CD4-positive, alpha-beta memory T cell (primary cell): ENCODE measurements at regions not wholly inside any gene's neighbourhood (a gene's known extent, or its start where the extent isn't known, plus 50 kb on each side); places are given as distances from the start of the nearest gene placed in this dataset.

ENCODE experiments used
- CTCF ChIA-PET: fragments of 350-600 bp; sonication (Branson Sonifier 250); formaldehyde crosslinking; loops from one replicate; lab custom pipeline; 2021; ENCODE audit warnings: inconsistent platforms; ENCODE audit not compliant: partially characterized antibody; lab: Charles Lee
- POLR2A ChIA-PET: fragments of 350-600 bp; sonication (Branson Sonifier 250); formaldehyde crosslinking; loops from one replicate; lab custom pipeline; 2021; ENCODE audit not compliant: partially characterized antibody; lab: Charles Lee
- DNase-seq, 5 donors: peaks; one replicate each; pipeline versions ENCODE4 v3.0.0 to v3.0.0-alpha.2; 2020 to 2022; ENCODE audit warnings: mixed read lengths in 1 of 5
- H3K27ac ChIP-seq: one replicate; pipeline ENCODE4 v1.7.0; 2013; ENCODE audit warnings: low read depth, low read length
- H3K27me3 ChIP-seq: 2 replicates; pipeline ENCODE4 v1.7.0; 2013; ENCODE audit warnings: mild to moderate bottlenecking, low read length, moderate library complexity; ENCODE audit not compliant: insufficient read depth
- H3K36me3 ChIP-seq: 2 replicates; pipeline ENCODE4 v1.7.0; 2013; ENCODE audit warnings: mild to moderate bottlenecking, low read length, moderate library complexity; ENCODE audit not compliant: insufficient read depth
- H3K4me1 ChIP-seq: 2 replicates; pipeline ENCODE4 v1.7.0; 2013; ENCODE audit warnings: mild to moderate bottlenecking, low read length, moderate library complexity; ENCODE audit not compliant: insufficient read depth
- H3K4me3 ChIP-seq, 2 donors: one replicate each; pipeline ENCODE4 v1.7.0; 2013; ENCODE audit warnings: low read length in 2 of 2, mild to moderate bottlenecking in 1 of 2
- H3K9me3 ChIP-seq, 2 donors: one replicate each; pipeline ENCODE4 v1.7.0; 2013; ENCODE audit warnings: low read length in 2 of 2, control low read depth in 1 of 2; ENCODE audit not compliant: control insufficient read depth in 1 of 2
- H3K27ac Mint-ChIP-seq, 7 donors: one replicate each; pipeline ENCODE4 v1.8.0; 2020 to 2021; ENCODE audit warnings: mixed read lengths in 7 of 7, mild to moderate bottlenecking in 6 of 7, inconsistent platforms in 3 of 7, moderate library complexity in 3 of 7
- H3K27me3 Mint-ChIP-seq, 2 donors: one replicate each; pipeline ENCODE4 v1.8.0; 2020 to 2021; ENCODE audit warnings: mixed read lengths in 2 of 2
- H3K36me3 Mint-ChIP-seq, 2 donors: one replicate each; pipeline ENCODE4 v1.8.0; 2020 to 2021; ENCODE audit warnings: mixed read lengths in 2 of 2, inconsistent platforms in 1 of 2, mild to moderate bottlenecking in 1 of 2
- H3K4me1 Mint-ChIP-seq, 4 donors: one replicate each; pipeline ENCODE4 v1.8.0; 2020 to 2021; ENCODE audit warnings: mixed read lengths in 4 of 4, mild to moderate bottlenecking in 1 of 4
- H3K4me3 Mint-ChIP-seq, 8 donors: one replicate each; pipeline ENCODE4 v1.8.0; 2020 to 2021; ENCODE audit warnings: mixed read lengths in 8 of 8, mild to moderate bottlenecking in 7 of 8, moderate library complexity in 6 of 8, inconsistent platforms in 3 of 8
- H3K9me3 Mint-ChIP-seq, 8 donors: one replicate each; pipeline ENCODE4 v1.8.0; 2020 to 2021; ENCODE audit warnings: mixed read lengths in 8 of 8, mild to moderate bottlenecking in 5 of 8, inconsistent platforms in 3 of 8, moderate library complexity in 1 of 8
- intact Hi-C: fragments of 100-400 bp; cut with micrococcal nuclease; formaldehyde crosslinking; loops from one replicate; pipeline ENCODE4 v1.15.1; 2023

DNA sequence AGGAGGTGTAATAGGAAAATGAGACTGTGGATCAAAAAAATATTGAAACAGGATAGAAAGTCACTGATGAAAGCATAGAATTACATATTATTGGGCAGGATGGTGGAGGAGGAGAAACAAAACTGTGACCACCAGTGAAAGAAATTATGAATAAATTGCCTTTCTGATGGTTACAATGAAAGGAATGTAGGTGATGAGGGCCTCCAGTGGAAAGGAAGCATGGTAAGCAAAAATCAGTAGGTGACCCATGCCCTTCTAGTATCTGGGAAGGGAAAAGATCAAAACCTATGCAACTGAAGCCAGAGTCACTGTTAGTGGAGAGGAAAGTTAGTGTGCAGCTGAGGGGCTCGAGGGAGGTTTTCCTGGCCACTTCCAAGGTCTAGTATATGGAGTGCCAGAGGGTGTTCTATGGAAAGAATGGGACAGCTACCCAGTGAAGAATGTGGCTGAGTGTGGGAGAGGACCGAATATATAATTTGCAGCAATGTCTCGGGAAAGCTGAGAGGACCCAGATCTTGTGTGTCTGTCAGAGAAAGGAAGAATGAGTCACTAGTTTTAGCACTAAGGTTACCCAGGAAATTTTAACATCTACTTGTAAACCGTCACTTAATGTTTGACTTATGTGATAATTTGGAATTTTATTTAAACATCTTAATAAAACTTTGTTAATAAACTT is 146.2 kb downstream of the NFKBIZ start:
- H3K27ac Mint-ChIP-seq = no peak overlapping the region
- Histone ChIP-seq H3K4me1 (no peaks in the 10 kb centered on the region), H3K9me3 (no peaks in the 10 kb centered on the region), H3K27me3 (no peaks in the 10 kb centered on the region), H3K36me3 (no peaks in the 10 kb centered on the region), H3K4me3 (no peak overlapping the region), H3K27ac (no peak overlapping the region)
- no peak overlapping the region for H3K4me3 Mint-ChIP-seq
- no peak for DNase-seq
- H3K36me3 Mint-ChIP-seq = no peaks in the 10 kb centered on the region
- H3K4me1 Mint-ChIP-seq = peaks cover 0 to 5% (median 0%) of the 10 kb centered on the region in 4 donors
- peaks cover 0 to 2% (median 0%) of the 10 kb centered on the region in 8 donors for H3K9me3 Mint-ChIP-seq
- H3K27me3 Mint-ChIP-seq = no peaks in the 10 kb centered on the region
- ChIA-PET CTCF (interaction anchor here (1.1 kb wide), 1 partner anchor 10 kb away, joined by 3 read pairs; no protein-coding TSS in a partner anchor), POLR2A (interaction anchor here (1.6 kb wide), 1 partner anchor 146 kb away, joined by 4 read pairs; the partner anchor contains the start of gene NFKBIZ)
- intact Hi-C loops = no loop called here

DNA sequence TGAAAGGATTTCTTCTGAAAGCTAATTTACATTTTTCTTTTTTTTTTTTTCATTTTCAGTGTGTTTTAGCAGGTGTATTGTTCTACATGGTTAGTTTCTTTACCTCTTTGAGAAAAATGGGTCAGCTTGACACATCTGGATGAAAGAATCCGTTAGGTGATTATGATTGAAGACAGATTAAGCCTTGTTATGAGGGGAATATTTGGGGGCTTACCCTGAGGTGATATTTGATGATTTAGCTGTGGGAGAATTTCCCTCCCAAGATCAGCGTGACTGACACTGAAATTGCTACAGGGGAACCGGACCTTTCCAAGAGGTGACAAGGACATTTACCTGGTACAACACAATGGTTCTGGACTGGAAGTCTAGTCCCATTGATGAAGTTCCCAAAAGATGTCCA is 147.5 kb downstream of the NFKBIZ start:
- Mint-ChIP-seq H3K27me3 (no peaks in the 10 kb centered on the region), H3K4me3 (no peak overlapping the region), H3K4me1 (peaks cover 0 to 5% (median 0%) of the 10 kb centered on the region in 4 donors), H3K9me3 (peaks cover 0 to 2% (median 0%) of the 10 kb centered on the region in 8 donors), H3K27ac (no peak overlapping the region), H3K36me3 (no peaks in the 10 kb centered on the region)
- H3K27me3 ChIP-seq = no peaks in the 10 kb centered on the region
- peak in 1 of 5 donors; percentile 13 for DNase-seq
- ChIA-PET CTCF (interaction anchor here (1.1 kb wide), 1 partner anchor 11 kb away, joined by 3 read pairs; no protein-coding TSS in a partner anchor), POLR2A (no interaction called here)
- no peaks in the 10 kb centered on the region for H3K4me1 ChIP-seq
- intact Hi-C loops = no loop called here
- no peak overlapping the region for H3K4me3 ChIP-seq
- H3K27ac ChIP-seq = no peak overlapping the region
- no peaks in the 10 kb centered on the region for H3K36me3 ChIP-seq
- no peaks in the 10 kb centered on the region for H3K9me3 ChIP-seq

DNA sequence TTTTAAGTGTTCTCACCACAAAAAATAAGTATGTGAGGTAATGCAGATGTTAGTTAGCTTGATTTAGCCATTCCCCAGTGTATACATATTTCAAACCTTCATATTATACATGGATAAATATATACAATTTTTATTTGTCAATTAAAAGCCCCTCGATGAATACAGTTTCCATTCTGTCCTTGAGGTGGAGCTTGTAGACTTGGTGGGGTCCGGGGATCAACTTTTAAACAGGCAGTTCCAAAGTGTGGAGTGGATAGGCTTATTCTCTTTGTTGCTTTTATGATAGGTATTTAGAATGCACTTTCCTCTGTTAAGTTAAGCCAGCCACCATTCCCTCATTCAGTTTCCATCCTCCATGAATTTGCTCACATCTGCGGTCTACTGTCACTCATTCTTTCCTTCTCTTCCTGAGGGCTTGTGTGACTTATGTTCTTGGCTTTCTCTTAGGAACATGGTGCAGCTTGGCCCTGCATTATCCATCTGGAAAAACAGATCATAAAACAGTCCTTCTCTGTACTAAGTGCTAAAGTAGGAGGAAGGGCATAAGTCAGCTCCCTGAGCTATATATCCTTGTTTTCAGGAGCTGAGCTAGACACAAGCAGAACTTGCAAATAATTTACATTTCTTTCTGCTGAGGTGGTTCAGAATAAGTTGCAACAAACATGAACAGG is 149.1 kb downstream of the NFKBIZ start:
- Mint-ChIP-seq H3K36me3 (no peaks in the 10 kb centered on the region), H3K9me3 (peaks cover 0 to 2% (median 0%) of the 10 kb centered on the region in 8 donors), H3K4me1 (peaks cover 0 to 5% (median 0%) of the 10 kb centered on the region in 4 donors), H3K27ac (no peak overlapping the region), H3K27me3 (no peaks in the 10 kb centered on the region), H3K4me3 (no peak overlapping the region)
- Histone ChIP-seq H3K4me3 (no peak overlapping the region), H3K4me1 (no peaks in the 10 kb centered on the region), H3K27me3 (no peaks in the 10 kb centered on the region), H3K27ac (no peak overlapping the region), H3K36me3 (no peaks in the 10 kb centered on the region), H3K9me3 (no peaks in the 10 kb centered on the region)
- CTCF ChIA-PET = interaction anchor here (1.0 kb wide), 1 partner anchor 186 kb away, joined by 3 read pairs; no protein-coding TSS in a partner anchor
- POLR2A ChIA-PET = no interaction called here
- intact Hi-C loops = no loop called here
- no peak for DNase-seq

DNA sequence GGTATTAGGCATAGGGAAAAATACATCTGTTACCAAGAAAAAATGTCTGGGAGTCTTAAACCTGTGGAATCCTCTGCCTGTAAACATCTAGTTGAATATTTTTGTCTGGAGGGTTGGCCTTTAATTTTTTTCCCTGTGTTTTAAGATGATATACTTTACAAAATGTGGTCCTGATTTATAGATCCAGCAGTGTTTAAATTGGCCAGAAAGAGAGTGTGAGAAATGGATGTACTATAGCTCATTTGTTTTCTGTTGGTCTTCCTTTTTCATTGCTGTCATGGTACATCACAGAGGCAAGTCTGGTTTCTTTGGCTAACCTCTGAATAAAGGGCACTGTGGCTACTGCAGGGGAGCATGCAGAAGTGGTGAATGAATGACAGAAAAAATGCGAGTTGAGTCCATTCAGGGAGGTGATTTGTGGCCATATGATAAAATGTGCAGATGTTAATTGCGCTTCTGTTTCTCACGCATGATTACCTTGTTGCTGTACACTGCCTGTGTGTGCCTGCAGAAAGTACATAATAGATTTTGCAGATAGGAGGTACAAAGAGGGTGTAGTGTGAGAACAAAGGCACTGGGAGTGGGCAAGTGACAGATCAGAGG is 150.0 kb downstream of the NFKBIZ start:
- ChIA-PET POLR2A (no interaction called here), CTCF (no interaction called here)
- H3K9me3 ChIP-seq = no peaks in the 10 kb centered on the region
- Mint-ChIP-seq H3K36me3 (no peaks in the 10 kb centered on the region), H3K4me1 (peaks cover 0 to 5% (median 0%) of the 10 kb centered on the region in 4 donors), H3K4me3 (no peak overlapping the region), H3K27me3 (no peaks in the 10 kb centered on the region), H3K27ac (peak overlapping the region in 2 of 7 donors; percentile 37 to 41), H3K9me3 (peaks cover 0 to 2% (median 0%) of the 10 kb centered on the region in 8 donors)
- no peaks in the 10 kb centered on the region for H3K36me3 ChIP-seq
- no peaks in the 10 kb centered on the region for H3K27me3 ChIP-seq
- intact Hi-C loops = no loop called here
- H3K27ac ChIP-seq = no peak overlapping the region
- H3K4me3 ChIP-seq = no peak overlapping the region
- H3K4me1 ChIP-seq = no peaks in the 10 kb centered on the region
- DNase-seq = no peak

DNA sequence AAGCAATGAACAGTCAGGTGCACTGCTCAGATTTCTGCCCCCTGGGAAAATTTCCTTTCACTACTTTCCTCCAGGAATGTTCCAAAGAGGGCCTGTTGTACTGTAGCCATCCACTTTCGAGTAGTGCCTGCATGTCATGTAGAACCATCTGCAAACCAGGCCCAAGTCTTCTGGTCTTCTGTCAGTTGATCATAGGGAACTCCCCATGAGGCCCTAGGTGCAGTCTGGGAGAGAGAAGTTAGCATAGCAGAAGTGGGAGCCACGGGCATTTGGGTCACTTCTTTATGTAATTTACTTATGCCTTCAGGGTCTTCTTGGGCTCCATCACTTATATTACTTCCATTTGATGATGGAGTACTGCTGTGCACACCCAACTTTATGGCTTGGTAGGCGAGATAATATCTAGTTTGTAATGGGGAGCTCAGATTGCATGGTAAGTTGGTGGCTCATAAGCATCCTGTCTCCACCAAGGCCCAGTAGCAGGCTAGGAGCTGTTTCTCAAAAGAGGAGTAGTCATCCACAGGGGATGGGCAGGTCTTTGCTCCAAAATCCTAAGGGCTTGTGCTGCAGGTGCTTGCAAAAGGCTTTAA is 151.4 kb downstream of the NFKBIZ start:
- CTCF ChIA-PET = no interaction called here
- no peak overlapping the region for H3K27ac Mint-ChIP-seq
- intact Hi-C loops = no loop called here

DNA sequence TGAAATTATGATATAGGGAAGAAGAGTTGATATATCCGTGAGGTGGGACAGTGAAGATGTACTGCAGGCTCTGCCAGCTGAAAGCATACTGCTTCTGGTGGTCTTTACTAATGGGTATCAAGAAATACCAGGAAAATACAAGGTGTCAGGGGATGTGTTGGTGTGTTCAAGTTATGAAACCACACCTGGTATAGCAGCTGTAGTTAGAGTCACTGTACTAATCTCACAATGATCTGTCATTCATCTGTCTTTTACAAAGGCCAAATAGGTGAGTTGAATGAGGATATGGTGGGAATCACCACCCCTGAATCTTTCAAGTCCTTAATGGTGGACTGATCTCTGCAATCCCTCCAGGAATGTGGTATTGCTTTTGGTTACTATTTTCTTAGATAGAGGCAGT is 152.7 kb downstream of the NFKBIZ start:
- CTCF ChIA-PET = no interaction called here
- POLR2A ChIA-PET = no interaction called here
- no peaks in the 10 kb centered on the region for H3K4me1 ChIP-seq
- DNase-seq = no peak
- intact Hi-C loops = no loop called here
- peak overlapping the region in 1 of 7 donors; percentile 15 for H3K27ac Mint-ChIP-seq
- H3K9me3 ChIP-seq = no peaks in the 10 kb centered on the region
- H3K4me3 ChIP-seq = no peak overlapping the region
- no peaks in the 10 kb centered on the region for H3K36me3 Mint-ChIP-seq
- H3K27me3 Mint-ChIP-seq = no peaks in the 10 kb centered on the region
- no peaks in the 10 kb centered on the region for H3K27me3 ChIP-seq
- peaks cover 0 to 2% (median 0%) of the 10 kb centered on the region in 8 donors for H3K9me3 Mint-ChIP-seq
- H3K4me3 Mint-ChIP-seq = no peak overlapping the region
- H3K27ac ChIP-seq = no peak overlapping the region
- peaks cover 0 to 2% (median 0%) of the 10 kb centered on the region in 4 donors for H3K4me1 Mint-ChIP-seq
- H3K36me3 ChIP-seq = no peaks in the 10 kb centered on the region

More for the DNA sequence above, 151.4 kb downstream of the NFKBIZ start:
- DNase-seq = peak in 1 of 5 donors; percentile 14
- H3K27me3 Mint-ChIP-seq = no peaks in the 10 kb centered on the region
- peaks cover 0 to 2% (median 0%) of the 10 kb centered on the region in 8 donors for H3K9me3 Mint-ChIP-seq
- Histone ChIP-seq H3K27ac (no peak overlapping the region), H3K4me1 (no peaks in the 10 kb centered on the region), H3K9me3 (no peaks in the 10 kb centered on the region), H3K36me3 (no peaks in the 10 kb centered on the region), H3K27me3 (no peaks in the 10 kb centered on the region), H3K4me3 (no peak overlapping the region)
- peaks cover 0 to 4% (median 0%) of the 10 kb centered on the region in 4 donors for H3K4me1 Mint-ChIP-seq
- no peaks in the 10 kb centered on the region for H3K36me3 Mint-ChIP-seq
- no peak overlapping the region for H3K4me3 Mint-ChIP-seq
- POLR2A ChIA-PET = no interaction called here

DNA sequence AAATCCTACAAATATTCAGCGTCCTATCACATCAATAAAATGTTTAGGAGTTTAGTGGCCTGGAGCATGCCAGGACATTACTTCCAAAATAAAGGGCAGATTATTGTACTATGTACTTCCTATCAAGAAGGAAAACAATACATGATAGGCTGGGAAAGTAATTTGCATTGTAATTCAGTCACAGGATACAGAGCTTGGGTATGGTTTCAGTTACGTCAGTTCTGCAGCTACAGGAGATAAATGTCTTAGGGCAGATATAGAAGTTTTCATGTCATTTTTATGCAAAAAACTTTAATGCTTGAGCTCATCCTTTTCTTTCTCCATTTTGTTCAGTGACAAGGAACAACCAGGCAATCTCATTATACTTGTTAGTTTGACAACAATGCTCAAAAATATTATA is 155.2 kb downstream of the NFKBIZ start:
- intact Hi-C loops = no loop called here
- no peak for DNase-seq
- no peaks in the 10 kb centered on the region for H3K9me3 ChIP-seq
- no peak overlapping the region for H3K4me3 Mint-ChIP-seq
- ChIA-PET CTCF (no interaction called here), POLR2A (no interaction called here)
- H3K27me3 Mint-ChIP-seq = peaks cover 1% of the 10 kb centered on the region in 2 donors
- H3K9me3 Mint-ChIP-seq = peaks cover 0 to 4% (median 1%) of the 10 kb centered on the region in 8 donors
- no peak overlapping the region for H3K27ac Mint-ChIP-seq
- no peak overlapping the region for H3K27ac ChIP-seq
- no peaks in the 10 kb centered on the region for H3K27me3 ChIP-seq
- no peaks in the 10 kb centered on the region for H3K36me3 ChIP-seq
- H3K36me3 Mint-ChIP-seq = peaks cover 0 to under 1% of the 10 kb centered on the region in 2 donors
- H3K4me1 ChIP-seq = no peaks in the 10 kb centered on the region
- H3K4me1 Mint-ChIP-seq = peaks cover 0 to 2% (median 0%) of the 10 kb centered on the region in 4 donors
- H3K4me3 ChIP-seq = no peak overlapping the region
